Neuronal stem cell (in vitro differentiated cells): ENCODE measurements at regions not wholly inside any gene's neighbourhood (a gene's known extent, or its start where the extent isn't known, plus 50 kb on each side); places are given as distances from the start of the nearest gene placed in this dataset.
"Not testable (repeated sequence)": the region's sequence is repeated elsewhere in the genome, so short reads cannot be mapped to it uniquely, and the experiment has no call there.

Experiments
- DNase-seq: peaks from one replicate; pipeline ENCODE4 v3.0.0-alpha.2; 2013; ENCODE audit warnings: low spot score
- H2AFZ ChIP-seq: one replicate; pipeline ENCODE4 v1.6.1; 2013; ENCODE audit warnings: mild to moderate bottlenecking, low read length, inconsistent platforms
- H2AK5ac ChIP-seq: 2 replicates; pipeline ENCODE4 v1.6.1; 2013; ENCODE audit warnings: low read depth, mild to moderate bottlenecking, inconsistent platforms, low read length, moderate library complexity, mixed read lengths
- H2BK120ac ChIP-seq: 2 replicates; pipeline ENCODE4 v1.6.1; 2013; ENCODE audit warnings: low read depth, mild to moderate bottlenecking, inconsistent platforms, low read length, moderate library complexity, mixed read lengths
- H2BK12ac ChIP-seq: one replicate; pipeline ENCODE4 v1.6.1; 2013; ENCODE audit warnings: low read length, inconsistent platforms
- H2BK15ac ChIP-seq: 2 replicates; pipeline ENCODE4 v1.6.1; 2013; ENCODE audit warnings: mild to moderate bottlenecking, low read length, inconsistent platforms, mixed read lengths
- H2BK5ac ChIP-seq: one replicate; pipeline ENCODE4 v1.6.1; 2013; ENCODE audit warnings: inconsistent platforms, mild to moderate bottlenecking, low read length, moderate library complexity
- H3K14ac ChIP-seq: one replicate; pipeline ENCODE4 v1.6.1; 2013; ENCODE audit warnings: low read length, inconsistent platforms
- H3K18ac ChIP-seq: 2 replicates; pipeline ENCODE4 v1.6.1; 2013; ENCODE audit warnings: low read length, inconsistent platforms
- H3K23ac ChIP-seq: 2 replicates; pipeline ENCODE4 v1.6.1; 2013; ENCODE audit warnings: low read depth, mild to moderate bottlenecking, mixed read lengths, low read length, inconsistent platforms; ENCODE audit not compliant: poor library complexity
- H3K27ac ChIP-seq: replicated peaks from 3 replicates; pipeline ENCODE4 v1.5.1; 2013; ENCODE audit warnings: low read length, inconsistent platforms
- H3K27me3 ChIP-seq, 3 experiments: 2 replicates each; pipeline ENCODE4 v1.6.1; 2013; ENCODE audit warnings: low read length in 3 of 3, mild to moderate bottlenecking in 2 of 3, inconsistent platforms in 1 of 3, low read depth in 1 of 3, mixed read lengths in 1 of 3, moderate library complexity in 1 of 3; ENCODE audit not compliant: control insufficient read depth in 3 of 3, insufficient read depth in 3 of 3
- H3K36me3 ChIP-seq, 2 donors: replicated peaks in 1 of 2; 2 replicates each; pipeline ENCODE4 v1.6.1; 2013; ENCODE audit warnings: low read length in 2 of 2; ENCODE audit not compliant: control insufficient read depth in 2 of 2, insufficient read depth in 2 of 2
- H3K4ac ChIP-seq: 2 replicates; pipeline ENCODE4 v1.6.1; 2013; ENCODE audit warnings: inconsistent platforms, mild to moderate bottlenecking, low read length, moderate library complexity
- H3K4me1 ChIP-seq, 2 donors: 1 replicate in 1 of 2; 2 replicates in 1 of 2; pipeline ENCODE4 v1.6.1; 2013; ENCODE audit warnings: low read length in 2 of 2, low read depth in 1 of 2; ENCODE audit not compliant: control insufficient read depth in 2 of 2, insufficient read depth in 1 of 2
- H3K4me2 ChIP-seq: one replicate; pipeline ENCODE4 v1.6.1; 2013; ENCODE audit warnings: mild to moderate bottlenecking, low read length, inconsistent platforms; ENCODE audit not compliant: insufficient read depth, poor library complexity, severe bottlenecking
- H3K4me3 ChIP-seq, 2 donors: 2 replicates each; pipeline ENCODE4 v1.5.1; 2013; ENCODE audit warnings: low read length in 2 of 2, mild to moderate bottlenecking in 2 of 2, inconsistent platforms in 1 of 2, moderate library complexity in 1 of 2
- H3K79me1 ChIP-seq: one replicate; pipeline ENCODE4 v1.6.1; 2013; ENCODE audit warnings: low read depth, mild to moderate bottlenecking, inconsistent platforms, low read length, moderate library complexity
- H3K9ac ChIP-seq: one replicate; pipeline ENCODE4 v1.6.1; 2013; ENCODE audit warnings: mild to moderate bottlenecking, low read depth, low read length, inconsistent platforms; ENCODE audit not compliant: poor library complexity
- H3K9me3 ChIP-seq, 2 donors: replicated peaks in 1 of 2; 2 replicates each; pipeline versions ENCODE3 to v1.6.1; 2013; ENCODE audit warnings: low read length in 2 of 2, mild to moderate bottlenecking in 2 of 2, inconsistent platforms in 1 of 2, low read depth in 1 of 2, mixed read lengths in 1 of 2, moderate library complexity in 1 of 2; ENCODE audit not compliant: control insufficient read depth in 2 of 2, insufficient read depth in 1 of 2
- H4K8ac ChIP-seq: one replicate; pipeline ENCODE4 v1.6.1; 2013; ENCODE audit warnings: low read depth, mild to moderate bottlenecking, inconsistent platforms, low read length, moderate library complexity
- H4K91ac ChIP-seq: one replicate; pipeline ENCODE4 v1.6.1; 2013; ENCODE audit warnings: low read length, low read depth, mild to moderate bottlenecking, inconsistent platforms; ENCODE audit not compliant: poor library complexity
- WGBS, 2 donors: extraction: QIAGEN DNeasy Blood & Tissue Kit; methylation state at CpG; one replicate each; pipeline ENCODE4 v1.1.7; 2013; ENCODE audit warnings: missing lambda C conversion rate in 2 of 2, mixed read lengths in 1 of 2; ENCODE audit not compliant: insufficient read length in 2 of 2, insufficient replicate concordance in 1 of 2; ENCODE audit errors: extremely low coverage in 2 of 2; 5-methylcytosine and 5-hydroxymethylcytosine counted together

DNA sequence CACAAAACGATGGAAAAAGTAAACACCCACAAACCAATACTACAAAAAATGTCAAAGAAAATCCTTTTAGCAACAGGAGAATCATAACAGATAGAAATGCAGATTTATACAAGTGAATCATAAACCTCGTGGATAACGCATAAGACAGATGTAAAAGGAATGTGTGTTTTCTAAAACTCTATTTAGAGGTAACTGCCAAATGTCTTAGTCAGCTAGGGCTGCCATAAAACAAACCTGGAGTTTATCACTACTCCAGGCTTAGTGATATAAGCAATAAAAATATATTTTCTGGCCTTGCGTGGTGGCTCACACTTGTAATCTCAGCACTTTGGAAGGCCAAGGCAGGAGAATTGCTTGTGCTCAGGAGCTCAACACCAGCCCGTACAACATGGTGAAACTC, 1633.5 kb downstream of the NLGN4Y start:
- no peak overlapping the region for H4K8ac ChIP-seq
- no peak overlapping the region for H2AFZ ChIP-seq
- H4K91ac ChIP-seq, result no peak overlapping the region
- no peak overlapping the region for H3K4me3 ChIP-seq
- WGBS, 2 donors, result 100% methylated on average over 1 of the region's 5 CpGs; no CpG with 5 or more reads in 1 of the 2 donors
- H3K4ac ChIP-seq, result no peak overlapping the region
- no peak overlapping the region for H3K23ac ChIP-seq
- H2BK120ac ChIP-seq, result no peak overlapping the region
- H3K18ac ChIP-seq, result no peak overlapping the region
- H2BK15ac ChIP-seq, result no peak overlapping the region
- H3K9me3 ChIP-seq, result no peaks in the 10 kb centered on the region
- H3K14ac ChIP-seq, result no peak overlapping the region
- no peaks in the 10 kb centered on the region for H3K36me3 ChIP-seq
- no peak overlapping the region for H2AK5ac ChIP-seq
- no peak overlapping the region for H3K27ac ChIP-seq
- H3K9ac ChIP-seq, result no peak overlapping the region
- no peaks in the 10 kb centered on the region for H3K4me1 ChIP-seq
- no peak for DNase-seq
- H3K27me3 ChIP-seq, result no peaks in the 10 kb centered on the region
- H3K4me2 ChIP-seq, result no peak overlapping the region
- no peaks in the 10 kb centered on the region for H3K79me1 ChIP-seq
- H2BK12ac ChIP-seq, result no peak overlapping the region
- H2BK5ac ChIP-seq, result no peak overlapping the region

DNA sequence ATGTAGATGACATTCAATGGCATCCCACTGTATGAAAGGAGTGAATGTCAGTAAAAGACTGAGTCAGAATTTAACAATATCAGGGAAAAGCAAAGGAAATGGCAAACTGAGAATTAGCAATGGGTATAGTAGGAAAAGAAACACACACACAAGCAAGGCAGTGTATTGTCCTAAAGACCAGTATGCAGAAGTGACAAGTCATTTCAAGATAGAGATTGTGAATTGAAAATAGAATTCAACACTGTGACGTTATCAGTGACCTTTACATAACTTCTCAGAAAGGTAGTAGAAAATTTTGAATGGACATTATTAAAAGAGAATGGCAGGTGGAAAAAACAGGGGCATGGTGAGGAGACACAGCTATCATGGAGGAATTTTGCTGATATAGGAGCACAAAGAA, 1651.4 kb downstream of the NLGN4Y start:
- not testable (repeated sequence) for H4K8ac ChIP-seq, H4K91ac ChIP-seq, H2AFZ ChIP-seq, H2BK120ac ChIP-seq, H3K4me2 ChIP-seq, H3K36me3 ChIP-seq, H3K79me1 ChIP-seq, H2BK15ac ChIP-seq, H3K4ac ChIP-seq, H3K4me1 ChIP-seq, H2BK12ac ChIP-seq, H3K4me3 ChIP-seq, H2AK5ac ChIP-seq, H3K9me3 ChIP-seq, H3K23ac ChIP-seq, H3K14ac ChIP-seq, H3K27ac ChIP-seq, H3K18ac ChIP-seq, DNase-seq, H3K27me3 ChIP-seq, H3K9ac ChIP-seq, H2BK5ac ChIP-seq
- no CpG with 5 or more reads among the region's 1 CpG for WGBS, 2 donors

DNA sequence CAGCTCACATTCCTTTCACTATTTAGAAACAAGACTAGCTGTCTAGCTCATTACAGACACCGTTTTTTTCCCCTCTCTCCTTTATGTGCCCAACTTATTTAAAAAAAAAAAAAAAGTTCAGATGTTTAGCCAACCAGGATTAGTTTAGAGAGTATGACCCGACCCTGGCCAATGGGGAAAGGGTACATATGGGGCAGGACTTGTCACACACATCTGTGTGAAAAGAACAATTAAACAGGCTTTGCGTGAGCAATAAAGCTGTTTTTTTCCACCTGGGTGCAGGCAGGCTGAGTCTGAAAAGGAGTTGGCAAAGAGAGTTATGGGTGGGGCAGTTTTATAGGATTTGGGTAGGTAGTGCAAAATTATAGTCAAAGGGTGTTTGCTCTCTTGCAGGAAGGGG, 1674.5 kb downstream of the CDY2B start:
- not testable (repeated sequence) for H3K79me1 ChIP-seq, H3K27me3 ChIP-seq, H2BK15ac ChIP-seq, H2BK120ac ChIP-seq, H3K4me2 ChIP-seq, H4K91ac ChIP-seq, H2AK5ac ChIP-seq, H2BK12ac ChIP-seq, H3K27ac ChIP-seq, H2BK5ac ChIP-seq, H3K18ac ChIP-seq, H2AFZ ChIP-seq, H3K4me1 ChIP-seq, H3K9ac ChIP-seq, H3K14ac ChIP-seq, H3K9me3 ChIP-seq, H3K36me3 ChIP-seq, H3K23ac ChIP-seq, DNase-seq, H3K4me3 ChIP-seq, H3K4ac ChIP-seq, H4K8ac ChIP-seq
- no CpG with 5 or more reads among the region's 3 CpGs for WGBS, 2 donors

DNA sequence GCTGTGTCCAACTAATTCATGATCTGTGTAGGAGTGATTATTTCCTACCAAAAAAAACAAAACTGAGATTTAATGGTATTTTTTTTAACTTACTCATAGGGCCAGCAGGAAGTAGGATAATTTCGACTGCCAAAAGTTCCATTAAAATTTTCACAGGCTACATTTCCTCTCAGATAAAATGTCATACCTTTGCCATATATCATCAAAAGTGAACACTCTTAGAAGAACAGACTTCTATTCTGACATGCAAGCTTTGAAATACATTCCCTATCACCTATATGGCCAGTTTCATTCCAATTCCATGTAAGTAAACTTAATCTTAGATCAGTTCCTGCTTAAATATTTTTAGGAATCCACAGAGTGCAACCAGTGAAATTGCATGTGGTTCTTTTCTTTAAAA, 1636.7 kb downstream of the CDY2B start:
- H3K4ac ChIP-seq, H3K79me1 ChIP-seq, H2AFZ ChIP-seq, H3K4me1 ChIP-seq, H2AK5ac ChIP-seq, H2BK5ac ChIP-seq, H3K9me3 ChIP-seq, H2BK12ac ChIP-seq, H3K4me2 ChIP-seq, H3K23ac ChIP-seq, H4K91ac ChIP-seq, H3K36me3 ChIP-seq, H2BK15ac ChIP-seq, H3K18ac ChIP-seq, H3K9ac ChIP-seq, H4K8ac ChIP-seq, H3K4me3 ChIP-seq, H3K27me3 ChIP-seq, DNase-seq, H3K27ac ChIP-seq, H2BK120ac ChIP-seq, H3K14ac ChIP-seq: not testable (repeated sequence)
- no CpG with 5 or more reads among the region's 1 CpG for WGBS, 2 donors
